ENCODE measurements at regions not wholly inside any gene's neighbourhood (a gene's known extent, or its start where the extent isn't known, plus 50 kb on each side); places are given as distances from the start of the nearest gene placed in this dataset.

GRCh38 chr5:109929376-109929775, 239.6 kb downstream of the MAN2A1 start:
- in situ Hi-C loops (cut with HindIII; ENCODE audit: low pct_unique_long_range_greater_than_20kb, low sequenced_read_pairs): no loop called here
- H3K36me3 ChIP-seq (ENCODE audit: control insufficient read depth, insufficient read depth, low read length): no peaks in the 10 kb centered on the region
- no peak overlapping the region for H3K27ac ChIP-seq (ENCODE audit: low read length)
- DNase-seq (ENCODE audit: low read depth, low spot score) (no peak), ATAC-seq (no peak)
- H3K27me3 ChIP-seq (ENCODE audit: control insufficient read depth, insufficient read depth, low read length): peaks cover 6% of the 10 kb centered on the region; the same call in 1 of the 2 replicates
- H3K9me3 ChIP-seq (ENCODE audit: control insufficient read depth, insufficient read depth, low read depth, low read length): no peaks in the 10 kb centered on the region
- intact Hi-C loops (cut with micrococcal nuclease; ENCODE audit: unreplicated experiment): no loop called here
- H3K4me1 ChIP-seq (ENCODE audit: control insufficient read depth, insufficient read depth, low read length): no peaks in the 10 kb centered on the region
- ChIA-PET POLR2A (no interaction called here), CTCF (no interaction called here)
- BruUV-seq (replicated peaks): no TSS peak
- TF ChIP-seq TCF7L2 (IDR thresholded peaks at IDR 0.05; ENCODE audit: low read depth, low read length) (no peak), CTCF (IDR thresholded peaks at IDR 0.05) (no peak), POLR2AphosphoS5 (IDR thresholded peaks at IDR 0.05; ENCODE audit: low read depth, low read length) (no peak), SIN3A (IDR thresholded peaks at IDR 0.05; ENCODE audit: borderline replicate concordance, insufficient read depth, low read depth, low read length) (no peak)
- TF ChIP-seq, protein P1, sequence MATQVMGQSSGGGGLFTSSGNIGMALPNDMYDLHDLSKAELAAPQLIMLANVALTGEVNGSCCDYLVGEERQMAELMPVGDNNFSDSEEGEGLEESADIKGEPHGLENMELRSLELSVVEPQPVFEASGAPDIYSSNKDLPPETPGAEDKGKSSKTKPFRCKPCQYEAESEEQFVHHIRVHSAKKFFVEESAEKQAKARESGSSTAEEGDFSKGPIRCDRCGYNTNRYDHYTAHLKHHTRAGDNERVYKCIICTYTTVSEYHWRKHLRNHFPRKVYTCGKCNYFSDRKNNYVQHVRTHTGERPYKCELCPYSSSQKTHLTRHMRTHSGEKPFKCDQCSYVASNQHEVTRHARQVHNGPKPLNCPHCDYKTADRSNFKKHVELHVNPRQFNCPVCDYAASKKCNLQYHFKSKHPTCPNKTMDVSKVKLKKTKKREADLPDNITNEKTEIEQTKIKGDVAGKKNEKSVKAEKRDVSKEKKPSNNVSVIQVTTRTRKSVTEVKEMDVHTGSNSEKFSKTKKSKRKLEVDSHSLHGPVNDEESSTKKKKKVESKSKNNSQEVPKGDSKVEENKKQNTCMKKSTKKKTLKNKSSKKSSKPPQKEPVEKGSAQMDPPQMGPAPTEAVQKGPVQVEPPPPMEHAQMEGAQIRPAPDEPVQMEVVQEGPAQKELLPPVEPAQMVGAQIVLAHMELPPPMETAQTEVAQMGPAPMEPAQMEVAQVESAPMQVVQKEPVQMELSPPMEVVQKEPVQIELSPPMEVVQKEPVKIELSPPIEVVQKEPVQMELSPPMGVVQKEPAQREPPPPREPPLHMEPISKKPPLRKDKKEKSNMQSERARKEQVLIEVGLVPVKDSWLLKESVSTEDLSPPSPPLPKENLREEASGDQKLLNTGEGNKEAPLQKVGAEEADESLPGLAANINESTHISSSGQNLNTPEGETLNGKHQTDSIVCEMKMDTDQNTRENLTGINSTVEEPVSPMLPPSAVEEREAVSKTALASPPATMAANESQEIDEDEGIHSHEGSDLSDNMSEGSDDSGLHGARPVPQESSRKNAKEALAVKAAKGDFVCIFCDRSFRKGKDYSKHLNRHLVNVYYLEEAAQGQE (IDR thresholded peaks at IDR 0.05; ENCODE audit: insufficient read depth in 1 of 2, low read depth in 2 of 2, low read length in 1 of 2): no peak
- H3K4me3 ChIP-seq (ENCODE audit: low read depth in 2 of 2, low read length in 2 of 2): no peak overlapping the region

GRCh38 chr5:109929911-109930310, 240.2 kb downstream of the MAN2A1 start:
- intact Hi-C loops (cut with micrococcal nuclease; ENCODE audit: unreplicated experiment) (no loop called here), in situ Hi-C loops (cut with HindIII; ENCODE audit: low pct_unique_long_range_greater_than_20kb, low sequenced_read_pairs) (no loop called here)
- BruUV-seq (replicated peaks): no TSS peak
- no peak for TF ChIP-seq TCF7L2 (IDR thresholded peaks at IDR 0.05; ENCODE audit: low read depth, low read length)
- no peak for TF ChIP-seq SIN3A (IDR thresholded peaks at IDR 0.05; ENCODE audit: borderline replicate concordance, insufficient read depth, low read depth, low read length)
- TF ChIP-seq CTCF (IDR thresholded peaks at IDR 0.05): no peak
- TF ChIP-seq POLR2AphosphoS5 (IDR thresholded peaks at IDR 0.05; ENCODE audit: low read depth, low read length): no peak
- TF ChIP-seq, protein P1 (IDR thresholded peaks at IDR 0.05; ENCODE audit: insufficient read depth in 1 of 2, low read depth in 2 of 2, low read length in 1 of 2): no peak
- Histone ChIP-seq H3K36me3 (ENCODE audit: control insufficient read depth, insufficient read depth, low read length) (no peaks in the 10 kb centered on the region), H3K4me3 (ENCODE audit: low read depth in 2 of 2, low read length in 2 of 2) (no peak overlapping the region), H3K4me1 (ENCODE audit: control insufficient read depth, insufficient read depth, low read length) (no peaks in the 10 kb centered on the region), H3K27ac (ENCODE audit: low read length) (no peak overlapping the region), H3K27me3 (ENCODE audit: control insufficient read depth, insufficient read depth, low read length) (peaks cover 6% of the 10 kb centered on the region; the same call in 1 of the 2 replicates), H3K9me3 (ENCODE audit: control insufficient read depth, insufficient read depth, low read depth, low read length) (no peaks in the 10 kb centered on the region)
- ChIA-PET POLR2A (no interaction called here), CTCF (no interaction called here)
- ATAC-seq: no peak
- DNase-seq (ENCODE audit: low read depth, low spot score): no peak

All from Panc1 (cell line).